K562 (cell line): ENCODE measurements at regions not wholly inside any gene's neighbourhood (a gene's known extent, or its start where the extent isn't known, plus 50 kb on each side); places are given as distances from the start of the nearest gene placed in this dataset.

Experiments
- ATAC-seq: fragments of 200-7000 bp; cut with Tn5 transposase; 3 replicates; pipeline ENCODE4 v1.9.1; 2020; ENCODE audit warnings: moderate library complexity
- BruUV-seq: library from RNA; stranded (reverse); fragments of 400-500 nt; replicated peaks from 2 replicates; lab custom pipeline; 2021; lab: Mats Ljungman, UMichigan
- CTCF ChIA-PET: fragments of 300-600 bp; formaldehyde crosslinking; extraction: SDS; loops from one replicate; lab custom pipeline; 2021; ENCODE audit warnings: low intra/inter-chr PET ratio; lab: Yijun Ruan, JAX
- POLR2A ChIA-PET: fragments of 300-600, 350-650 bp; sonication (Branson Sonifier 250); formaldehyde crosslinking; extraction: SDS; loops from one replicate; lab custom pipeline; 2021; ENCODE audit warnings: antibody characterized with exemption, inconsistent platforms; lab: Yijun Ruan, JAX
- DNase-seq, 4 experiments: peaks; one replicate each; pipeline versions ENCODE4 v3.0.0 to v3.0.0-alpha.2; 2011 to 2018; ENCODE audit warnings: low spot score in 3 of 4, mixed read lengths in 3 of 4; ENCODE audit errors: extremely low read depth in 1 of 4
- FAIRE-seq: peaks from 2 replicates; lab custom pipeline; 2011; peaks lifted over from hg19 to GRCh38; lab: Jason Lieb, UNC
- H2AFZ ChIP-seq: 2 replicates; pipeline ENCODE4 v1.6.0; 2011; ENCODE audit warnings: low read depth, low read length, control low read depth, inconsistent platforms
- H3K27ac ChIP-seq: fragments of 200-600 bp; 3 replicates; pipeline ENCODE4 v1.8.0; 2011; ENCODE audit warnings: low read depth, mild to moderate bottlenecking, control low read depth, inconsistent platforms, low read length, moderate library complexity, mixed read lengths; ENCODE audit errors: extremely low read depth
- H3K27me3 ChIP-seq, 2 experiments: fragments of 300-600 bp in 1 of 2; 2 replicates in 1 of 2; 3 replicates in 1 of 2; pipeline versions ENCODE4 v1.6.0 to v1.8.0; 2011; ENCODE audit warnings: inconsistent platforms in 2 of 2, low read length in 2 of 2, mild to moderate bottlenecking in 1 of 2, mixed read lengths in 1 of 2, moderate library complexity in 1 of 2; ENCODE audit not compliant: control insufficient read depth in 2 of 2, insufficient read depth in 2 of 2
- H3K36me3 ChIP-seq: fragments of 300-600 bp; 3 replicates; pipeline ENCODE4 v1.8.0; 2011; ENCODE audit warnings: mild to moderate bottlenecking, low read length, inconsistent platforms; ENCODE audit not compliant: control insufficient read depth, insufficient read depth
- H3K4me1 ChIP-seq, 2 experiments: fragments of 200-600 bp in 1 of 2; replicated peaks in 1 of 2; 2 replicates in 1 of 2; 3 replicates in 1 of 2; pipeline versions ENCODE4 v1.5.1 to v1.8.0; 2011; ENCODE audit warnings: inconsistent platforms in 2 of 2, low read length in 2 of 2, mild to moderate bottlenecking in 1 of 2, mixed read lengths in 1 of 2, moderate library complexity in 1 of 2; ENCODE audit not compliant: control insufficient read depth in 2 of 2, insufficient read depth in 2 of 2
- H3K4me2 ChIP-seq: 2 replicates; pipeline ENCODE4 v1.6.1; 2011; ENCODE audit warnings: low read length, control low read depth, inconsistent platforms, mixed read lengths; ENCODE audit not compliant: insufficient read depth
- H3K4me3 ChIP-seq: fragments of 200-600 bp; sonication (generic), shearing (Covaris generic); 2 replicates; pipeline ENCODE4 v1.5.1; 2016; ENCODE audit warnings: control low read depth, inconsistent platforms
- H3K79me2 ChIP-seq: fragments of 200-600 bp; 3 replicates; pipeline ENCODE4 v1.8.0; 2011; ENCODE audit warnings: low read length, inconsistent platforms; ENCODE audit not compliant: control insufficient read depth, insufficient read depth
- H3K9ac ChIP-seq, 2 experiments: 2 replicates each; pipeline versions ENCODE4 v1.6.0 to v1.6.1; 2011; ENCODE audit warnings: low read depth in 2 of 2, low read length in 2 of 2, control low read depth in 1 of 2, inconsistent platforms in 1 of 2, mild to moderate bottlenecking in 1 of 2, mixed read lengths in 1 of 2; ENCODE audit not compliant: insufficient read depth in 1 of 2
- H3K9me1 ChIP-seq: one replicate; pipeline ENCODE4 v1.6.0; 2011; ENCODE audit warnings: inconsistent platforms, mild to moderate bottlenecking, low read length, moderate library complexity; ENCODE audit not compliant: control insufficient read depth, insufficient read depth
- H3K9me3 ChIP-seq: replicated peaks from 2 replicates; pipeline ENCODE4 v1.5.1; 2011; ENCODE audit warnings: low read depth, low read length, inconsistent platforms; ENCODE audit not compliant: control insufficient read depth, insufficient read depth
- H4K20me1 ChIP-seq: replicated peaks from 2 replicates; pipeline ENCODE4 v1.6.1; 2011; ENCODE audit warnings: low read length, inconsistent platforms, mixed read lengths; ENCODE audit not compliant: control insufficient read depth, insufficient read depth
- E2F8 ChIP-seq: fragments of 450-650 bp; IDR thresholded peaks from 2 replicates; pipeline ENCODE4 v1.7.1; 2018; ENCODE audit warnings: mild to moderate bottlenecking, low read depth; ENCODE audit not compliant: partially characterized antibody
- FOXP1 ChIP-seq: sonication (generic); formaldehyde crosslinking; IDR thresholded peaks from 2 replicates; pipeline ENCODE4 v1.8.0; 2022; ENCODE audit warnings: mild to moderate bottlenecking, missing genetic modification reagents
- HCFC1 ChIP-seq: IDR thresholded peaks from 2 replicates; pipeline ENCODE4 v1.6.1; 2012; ENCODE audit warnings: low read depth, low read length, improper control_type of control experiment
- HMG20B ChIP-seq: fragments of 250-450 bp; sonication (Bioruptor Pico); IDR thresholded peaks from 2 replicates; pipeline ENCODE4 v1.5.0; 2021; ENCODE audit warnings: mild to moderate bottlenecking
- NCOA1 ChIP-seq: fragments of 450-650 bp; IDR thresholded peaks from 2 replicates; pipeline ENCODE4 v1.6.1; 2016; ENCODE audit warnings: low read depth
- NELFE ChIP-seq: IDR thresholded peaks from 2 replicates; pipeline ENCODE4 v1.6.1; 2011; ENCODE audit warnings: mild to moderate bottlenecking; ENCODE audit not compliant: insufficient read depth, insufficient read length
- NFIC ChIP-seq: fragments of 450-650 bp; IDR thresholded peaks from 2 replicates; pipeline ENCODE4 v1.6.1; 2017; ENCODE audit warnings: mild to moderate bottlenecking, inconsistent platforms
- RBM14 ChIP-seq: fragments of 200-400 bp; formaldehyde crosslinking; IDR thresholded peaks from 2 replicates; pipeline ENCODE4 v1.6.1; 2018; ENCODE audit warnings: low read depth, mild to moderate bottlenecking, low read length, moderate library complexity, borderline replicate concordance; ENCODE audit not compliant: insufficient read depth
- ZBTB34 ChIP-seq: fragments of 250-450 bp; sonication (Bioruptor Pico); IDR thresholded peaks from 2 replicates; pipeline ENCODE4 v1.8.0; 2021; ENCODE audit warnings: mild to moderate bottlenecking, moderate library complexity
- ZNF589 ChIP-seq: fragments of 200-800 bp; sonication (Bioruptor generic); IDR thresholded peaks from 2 replicates; pipeline ENCODE4 v1.6.1; 2016; ENCODE audit warnings: low read depth, missing genetic modification characterization, missing compliant biosample characterization
- ZNF695 ChIP-seq: fragments of 450-650 bp; formaldehyde crosslinking; IDR thresholded peaks from 2 replicates; pipeline ENCODE4 v1.4.0; 2020; ENCODE audit warnings: mild to moderate bottlenecking, moderate library complexity
- ZNF780A ChIP-seq: fragments of 250-450 bp; sonication (Bioruptor Pico); IDR thresholded peaks from 2 replicates; pipeline ENCODE4 v1.5.0; 2021; ENCODE audit warnings: mild to moderate bottlenecking
- ZNF830 ChIP-seq: fragments of 250-450 bp; sonication (Bioruptor Pico); IDR thresholded peaks from 2 replicates; pipeline ENCODE4 v1.5.0; 2021; ENCODE audit warnings: mild to moderate bottlenecking
- WGBS: fragments of 100-300 bp; shearing (Covaris generic); methylation state at CpG from one replicate; pipeline ENCODE4 v1.1.6; 2016; ENCODE audit warnings: low coverage, mixed read lengths; ENCODE audit not compliant: insufficient coverage; ENCODE audit errors: missing lambda C conversion rate; 5-methylcytosine and 5-hydroxymethylcytosine counted together
- in situ Hi-C: fragments of 300-500 bp; cut with MboI; formaldehyde crosslinking; loops from 4 replicates; pipeline ENCODE4 v1.15.0; 2018; ENCODE audit warnings: inconsistent platforms, mixed read lengths
- intact Hi-C: fragments of 100-400 bp; cut with micrococcal nuclease; formaldehyde crosslinking; loops from 2 replicates; pipeline ENCODE4 v1.14.2; 2022

GRCh38 chr14:97354119-97354722 lies 557.0 kb downstream of the VRK1 start (continued):
- TF ChIP-seq E2F8 = no peak
- no peak for TF ChIP-seq ZNF830 (CRISPR knock-in tag)
- no peak for TF ChIP-seq ZNF695 (CRISPR knock-in tag)

GRCh38 chr14:97359341-97359740 lies 562.2 kb downstream of the VRK1 start:
- Histone ChIP-seq H3K79me2 (no peaks in the 10 kb centered on the region), H3K9me1 (no peaks in the 10 kb centered on the region), H3K4me2 (no peak overlapping the region), H3K9ac (no peak overlapping the region), H4K20me1 (no peaks in the 10 kb centered on the region; the same call in 1 of the 2 replicates), H3K27ac (no peak overlapping the region), H3K9me3 (no peaks in the 10 kb centered on the region), H3K36me3 (no peaks in the 10 kb centered on the region), H3K27me3 (no peaks in the 10 kb centered on the region)
- DNase-seq = no peak
- in situ Hi-C loops = no loop called here
- BruUV-seq = no TSS peak
- POLR2A ChIA-PET = no interaction called here
- FAIRE-seq = no peak
- WGBS = 0% methylated on average over 4 of the region's 6 CpGs
- intact Hi-C loops = no loop called here
- CTCF ChIA-PET = no interaction called here
- no peak for TF ChIP-seq FOXP1 (CRISPR knock-in tag)
- no peak for TF ChIP-seq NFIC
- TF ChIP-seq NELFE = no peak
- no peak for TF ChIP-seq NCOA1
- TF ChIP-seq HMG20B (CRISPR knock-in tag) = no peak
- no peak for TF ChIP-seq ZNF589 (CRISPR knock-in tag)
- no peak for TF ChIP-seq ZNF780A
- no peak for TF ChIP-seq ZBTB34
- no peak for TF ChIP-seq HCFC1
- no peak for TF ChIP-seq RBM14
- TF ChIP-seq, all 486 proteins: peak for 0
- no peak overlapping the region for H2AFZ ChIP-seq
- no peak for ATAC-seq
- no peaks in the 10 kb centered on the region for H3K4me1 ChIP-seq
- H3K4me3 ChIP-seq = no peak overlapping the region
